Osteocyte (in vitro differentiated cells): ENCODE measurements at regions not wholly inside any gene's neighbourhood (a gene's known extent, or its start where the extent isn't known, plus 50 kb on each side); places are given as distances from the start of the nearest gene placed in this dataset.

Source experiments
- DNase-seq: peaks from one replicate; pipeline ENCODE4 v3.0.0; 2021; ENCODE audit warnings: mixed read lengths; ENCODE audit not compliant: unreplicated experiment; ENCODE audit errors: extremely low spot score
- H3K27ac Mint-ChIP-seq: one replicate; pipeline ENCODE4 v1.8.0; 2021; ENCODE audit warnings: mild to moderate bottlenecking, mixed read lengths; ENCODE audit not compliant: unreplicated experiment
- H3K27me3 Mint-ChIP-seq: one replicate; pipeline ENCODE4 v1.8.0; 2021; ENCODE audit warnings: mixed read lengths; ENCODE audit not compliant: unreplicated experiment
- H3K36me3 Mint-ChIP-seq: one replicate; pipeline ENCODE4 v1.8.0; 2021; ENCODE audit warnings: mixed read lengths; ENCODE audit not compliant: unreplicated experiment
- H3K4me1 Mint-ChIP-seq: one replicate; pipeline ENCODE4 v1.8.0; 2021; ENCODE audit warnings: mixed read lengths; ENCODE audit not compliant: unreplicated experiment
- H3K4me3 Mint-ChIP-seq: one replicate; pipeline ENCODE4 v1.8.0; 2021; ENCODE audit warnings: mild to moderate bottlenecking, moderate library complexity, mixed read lengths; ENCODE audit not compliant: unreplicated experiment
- H3K9me3 Mint-ChIP-seq: one replicate; pipeline ENCODE4 v1.8.0; 2021; ENCODE audit warnings: mixed read lengths; ENCODE audit not compliant: unreplicated experiment
- TF ChIP-seq, protein P1 (sequence below): fragments of 200-600 bp; sonication (generic); IDR thresholded peaks from 2 replicates; pipeline ENCODE4 v1.5.0; 2021; ENCODE audit warnings: antibody characterized with exemption, mild to moderate bottlenecking, moderate library complexity

DNA sequence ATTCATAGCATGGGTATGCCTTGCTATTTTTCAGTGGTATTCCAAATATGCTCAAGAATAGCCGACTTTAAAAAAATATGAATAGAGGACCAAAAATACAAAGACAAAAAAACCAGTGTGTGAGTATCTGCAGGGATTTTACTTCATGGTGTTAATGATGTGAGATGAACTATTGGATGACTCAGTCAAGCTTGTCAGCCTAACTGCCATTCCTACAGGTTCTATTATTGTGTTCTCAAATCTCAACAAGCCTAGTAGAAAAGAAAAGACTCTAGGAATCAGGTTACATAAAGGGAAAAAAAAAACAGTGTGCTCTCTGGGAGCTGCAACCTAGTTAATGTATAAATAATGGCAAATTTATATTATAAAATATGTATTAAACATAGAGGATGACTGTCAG is 588.4 kb upstream of the BTBD3 start:
- DNase-seq: no peak
- H3K4me3 Mint-ChIP-seq: no peak overlapping the region
- no peak overlapping the region for H3K27ac Mint-ChIP-seq
- no peaks in the 10 kb centered on the region for H3K27me3 Mint-ChIP-seq
- peaks cover 41% of the 10 kb centered on the region for H3K4me1 Mint-ChIP-seq
- H3K36me3 Mint-ChIP-seq: no peaks in the 10 kb centered on the region
- TF ChIP-seq, protein P1, sequence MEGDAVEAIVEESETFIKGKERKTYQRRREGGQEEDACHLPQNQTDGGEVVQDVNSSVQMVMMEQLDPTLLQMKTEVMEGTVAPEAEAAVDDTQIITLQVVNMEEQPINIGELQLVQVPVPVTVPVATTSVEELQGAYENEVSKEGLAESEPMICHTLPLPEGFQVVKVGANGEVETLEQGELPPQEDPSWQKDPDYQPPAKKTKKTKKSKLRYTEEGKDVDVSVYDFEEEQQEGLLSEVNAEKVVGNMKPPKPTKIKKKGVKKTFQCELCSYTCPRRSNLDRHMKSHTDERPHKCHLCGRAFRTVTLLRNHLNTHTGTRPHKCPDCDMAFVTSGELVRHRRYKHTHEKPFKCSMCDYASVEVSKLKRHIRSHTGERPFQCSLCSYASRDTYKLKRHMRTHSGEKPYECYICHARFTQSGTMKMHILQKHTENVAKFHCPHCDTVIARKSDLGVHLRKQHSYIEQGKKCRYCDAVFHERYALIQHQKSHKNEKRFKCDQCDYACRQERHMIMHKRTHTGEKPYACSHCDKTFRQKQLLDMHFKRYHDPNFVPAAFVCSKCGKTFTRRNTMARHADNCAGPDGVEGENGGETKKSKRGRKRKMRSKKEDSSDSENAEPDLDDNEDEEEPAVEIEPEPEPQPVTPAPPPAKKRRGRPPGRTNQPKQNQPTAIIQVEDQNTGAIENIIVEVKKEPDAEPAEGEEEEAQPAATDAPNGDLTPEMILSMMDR: no peak
- H3K9me3 Mint-ChIP-seq: no peaks in the 10 kb centered on the region

DNA sequence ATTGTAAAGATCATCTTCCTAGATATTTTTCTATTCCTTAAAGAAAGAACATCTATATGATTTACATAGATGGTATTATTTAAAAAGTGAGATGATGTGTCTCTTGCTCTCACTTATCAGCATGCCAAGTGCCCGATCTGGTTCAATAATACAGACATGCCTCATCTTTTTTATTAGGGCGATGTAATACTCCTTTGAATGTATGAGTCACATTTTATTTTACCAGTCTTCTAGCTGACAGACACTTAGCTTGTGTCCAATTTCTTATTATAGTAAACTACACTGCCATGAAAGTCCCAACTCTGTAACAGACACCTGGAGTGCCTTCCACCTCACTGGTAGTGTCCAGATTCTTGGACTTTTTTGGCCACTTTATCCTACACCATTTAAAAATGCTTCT is 586.6 kb upstream of the BTBD3 start:
- H3K4me3 Mint-ChIP-seq: no peak overlapping the region
- H3K27me3 Mint-ChIP-seq: no peaks in the 10 kb centered on the region
- H3K4me1 Mint-ChIP-seq: peaks cover 41% of the 10 kb centered on the region
- H3K36me3 Mint-ChIP-seq: no peaks in the 10 kb centered on the region
- DNase-seq: no peak
- TF ChIP-seq, protein P1: no peak
- no peaks in the 10 kb centered on the region for H3K9me3 Mint-ChIP-seq
- H3K27ac Mint-ChIP-seq: no peak overlapping the region

DNA sequence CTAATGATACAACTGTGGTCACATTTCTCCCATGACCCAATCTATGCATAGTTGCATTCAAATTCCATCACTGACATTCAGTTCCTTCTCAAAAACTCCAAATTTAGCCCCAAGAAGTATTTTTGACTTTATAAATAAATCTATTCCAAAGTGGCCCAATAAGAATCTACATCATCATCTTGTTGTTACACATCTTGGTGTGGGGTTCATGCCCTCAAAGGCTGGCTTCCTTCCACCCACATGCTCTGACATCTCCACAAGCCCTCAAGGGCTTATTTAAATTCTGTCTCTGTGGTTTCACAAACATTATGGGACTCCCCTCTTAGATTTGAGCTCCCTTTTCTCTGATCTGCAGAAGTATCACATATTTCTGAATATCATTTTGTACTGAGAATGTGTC is 585.3 kb upstream of the BTBD3 start:
- TF ChIP-seq, protein P1: no peak
- Mint-ChIP-seq H3K4me1 (peaks cover 41% of the 10 kb centered on the region), H3K4me3 (no peak overlapping the region), H3K9me3 (no peaks in the 10 kb centered on the region), H3K27me3 (no peaks in the 10 kb centered on the region), H3K27ac (peak overlapping the region; percentile 70), H3K36me3 (no peaks in the 10 kb centered on the region)
- no peak for DNase-seq

DNA sequence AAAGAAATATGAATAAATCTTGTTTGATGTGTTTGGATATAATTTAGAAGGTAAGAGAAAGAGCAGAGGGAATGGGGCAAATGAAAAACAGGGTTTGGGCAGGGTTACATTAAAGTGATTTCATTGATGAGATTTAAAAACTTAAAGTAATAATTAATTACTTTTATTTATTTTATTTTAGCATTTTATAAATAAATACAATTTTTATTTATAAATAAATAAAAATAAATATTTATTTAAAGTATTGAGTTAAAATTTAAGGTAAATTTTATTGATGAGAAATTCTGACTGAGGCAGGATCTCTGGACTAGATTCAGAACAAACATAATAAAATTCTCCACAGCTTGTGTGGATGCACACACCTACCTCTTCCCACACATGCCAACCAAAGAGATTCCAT is 584.1 kb upstream of the BTBD3 start:
- peaks cover 43% of the 10 kb centered on the region for H3K4me1 Mint-ChIP-seq
- no peak overlapping the region for H3K27ac Mint-ChIP-seq
- peaks cover 2% of the 10 kb centered on the region for H3K36me3 Mint-ChIP-seq
- H3K9me3 Mint-ChIP-seq: no peaks in the 10 kb centered on the region
- no peak for DNase-seq
- no peak overlapping the region for H3K4me3 Mint-ChIP-seq
- peaks cover 4% of the 10 kb centered on the region for H3K27me3 Mint-ChIP-seq
- TF ChIP-seq, protein P1: no peak

DNA sequence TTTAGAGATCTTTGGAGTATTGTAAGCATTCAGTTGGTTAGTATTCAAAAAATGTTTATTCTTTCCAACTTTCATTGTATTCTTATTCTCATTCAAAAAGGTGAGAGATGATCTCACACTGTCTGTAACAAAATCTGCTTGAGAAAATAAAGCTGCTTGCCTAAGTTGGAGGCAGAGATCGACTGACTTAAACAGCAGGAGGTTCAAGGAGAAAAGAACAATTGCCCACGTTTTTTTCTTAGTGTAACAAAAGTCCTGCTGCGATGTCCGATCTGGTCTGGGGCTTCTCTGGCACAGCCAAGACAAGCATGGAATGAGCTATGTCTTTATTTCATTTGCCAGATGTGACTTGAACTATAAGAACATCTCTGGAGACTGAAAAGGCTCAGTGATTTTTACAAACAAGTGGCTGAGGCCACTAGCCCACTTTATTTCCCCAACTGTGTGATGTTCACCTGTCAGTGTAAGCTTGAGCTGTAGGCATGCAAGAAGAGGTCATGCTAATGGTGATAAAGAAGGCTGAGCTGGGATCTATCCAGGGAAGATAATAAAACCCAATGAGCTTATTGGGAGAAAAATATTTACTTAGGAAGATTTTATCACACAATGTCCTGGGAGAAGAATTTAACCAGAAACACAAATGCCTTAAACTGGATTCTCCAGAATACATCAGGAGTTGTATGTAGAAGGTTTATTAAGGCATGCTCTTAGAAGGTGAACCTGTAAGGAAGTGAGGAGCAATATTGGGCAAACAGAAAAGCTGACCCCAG is 580.1 kb upstream of the BTBD3 start:
- H3K36me3 Mint-ChIP-seq: peaks cover 2% of the 10 kb centered on the region
- H3K27me3 Mint-ChIP-seq: peaks cover 14% of the 10 kb centered on the region
- no peak for DNase-seq
- peaks cover 22% of the 10 kb centered on the region for H3K4me1 Mint-ChIP-seq
- TF ChIP-seq, protein P1: no peak
- H3K4me3 Mint-ChIP-seq: no peak overlapping the region
- no peak overlapping the region for H3K27ac Mint-ChIP-seq
- H3K9me3 Mint-ChIP-seq: no peaks in the 10 kb centered on the region
